Stimulated activated CD4-positive, alpha-beta T cell treated with anti-CD3 and anti-CD28 coated beads, TNF-alpha, amount 100 ng/mL, for 1 hour (primary cell): ENCODE measurements at regions not wholly inside any gene's neighbourhood (a gene's known extent, or its start where the extent isn't known, plus 50 kb on each side); places are given as distances from the start of the nearest gene placed in this dataset.

ENCODE experiments used
- DNase-seq, 3 donors: peaks; one replicate each; pipeline ENCODE4 v3.0.0-alpha.2; 2020; ENCODE audit warnings: low read depth in 3 of 3, low spot score in 1 of 3

DNA sequence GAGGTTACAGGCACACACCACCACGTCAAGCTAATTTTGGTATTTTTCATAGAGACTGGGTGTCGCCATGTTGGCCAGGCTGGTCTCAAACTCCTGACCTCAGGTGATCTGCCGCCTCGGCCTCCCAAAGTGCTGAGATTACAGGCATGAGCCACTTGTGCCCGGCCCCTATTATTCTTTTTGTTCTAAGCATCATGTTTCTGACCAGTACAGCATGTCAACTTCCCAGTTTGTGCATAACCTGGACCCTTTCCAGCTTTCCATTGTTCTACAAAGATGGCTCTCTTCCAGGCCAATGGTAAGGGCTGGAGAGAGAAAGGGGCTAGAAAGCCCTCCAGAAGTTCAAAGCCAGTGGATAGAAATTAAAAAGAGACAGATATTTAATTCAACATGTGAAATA is 91.3 kb upstream of the TNFAIP3 start:
- DNase-seq = no peak

- no peak for DNase-seq
Measured at GRCh38 chr6:137776256-137776655, 90.8 kb upstream of the TNFAIP3 start.

DNA sequence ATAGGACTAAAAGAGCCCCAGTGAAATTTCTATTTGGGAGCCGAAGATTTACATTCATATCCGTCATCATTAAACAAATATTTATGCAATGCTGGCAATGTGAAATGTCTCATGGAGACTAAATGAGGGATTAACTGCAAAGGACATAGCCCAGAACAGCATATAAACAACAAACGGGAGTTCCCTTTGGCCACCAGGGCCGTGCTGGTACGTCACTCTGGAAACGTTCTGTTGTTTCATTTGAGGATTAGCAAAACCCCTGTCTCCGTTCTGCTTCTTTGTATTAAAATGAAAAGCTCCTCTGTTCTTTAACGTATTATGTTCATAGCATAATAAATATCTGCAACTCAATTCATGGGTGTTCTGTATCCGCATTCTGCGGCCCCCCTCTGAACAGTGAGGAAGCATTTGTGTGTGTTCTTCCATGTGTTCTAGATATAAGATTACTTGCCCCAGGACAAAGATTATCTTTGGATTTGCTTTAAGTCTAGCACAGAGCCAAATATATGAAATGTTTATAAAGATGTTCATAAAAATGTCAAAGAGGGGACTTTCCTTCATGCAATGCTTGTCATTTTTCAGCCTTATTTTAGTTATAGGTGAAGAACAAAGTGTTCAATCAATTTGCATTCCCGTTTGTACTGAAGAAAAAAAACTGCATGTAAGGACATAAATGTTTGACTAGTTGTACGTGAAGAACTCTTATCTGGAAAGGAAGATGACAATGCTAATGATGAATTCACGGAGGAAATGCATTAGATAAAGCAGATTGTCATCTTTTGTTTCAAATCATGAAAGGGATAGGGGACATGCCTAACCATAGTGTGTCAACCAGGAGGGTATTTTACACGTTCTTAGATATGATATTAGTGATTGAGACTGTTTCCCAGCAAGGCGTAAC is 90.0 kb upstream of the TNFAIP3 start:
- DNase-seq = no peak

GRCh38 chr6:137777687-137778075 is 89.4 kb upstream of the TNFAIP3 start:
- DNase-seq = no peak

GRCh38 chr6:137779982-137780381 is 87.1 kb upstream of the TNFAIP3 start:
- no peak for DNase-seq

DNA sequence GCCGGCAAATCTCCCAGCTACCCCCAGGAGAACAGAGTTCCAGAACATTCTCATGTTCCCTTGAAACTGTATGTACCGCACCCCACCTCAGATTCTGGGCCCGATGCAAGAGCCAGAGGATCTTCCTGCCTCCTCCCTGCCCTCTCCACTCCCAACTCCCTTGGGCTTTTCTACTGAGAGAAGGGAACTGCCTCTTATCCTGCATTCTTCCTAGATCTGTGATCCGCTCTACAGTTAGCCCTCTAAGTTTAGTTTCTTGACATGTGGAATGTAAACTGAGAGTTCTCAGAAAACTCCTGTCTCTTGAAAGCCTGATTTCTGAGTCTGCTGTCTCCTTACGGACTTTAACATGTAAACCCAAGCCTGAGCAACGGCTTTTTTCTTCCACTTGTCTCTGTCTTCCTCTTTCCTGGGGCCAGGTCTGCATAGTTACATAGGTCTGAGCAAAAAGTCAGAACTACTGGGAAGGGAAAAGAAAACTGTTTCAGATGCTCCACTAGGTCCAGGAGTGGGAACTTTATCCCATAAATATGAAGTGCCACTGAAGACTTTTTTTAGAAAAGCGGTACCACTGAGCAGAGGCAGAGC is 86.5 kb upstream of the TNFAIP3 start:
- no peak for DNase-seq

- no peak for DNase-seq
Measured at GRCh38 chr6:137781639-137782038, 85.4 kb upstream of the TNFAIP3 start.

- DNase-seq = no peak
Measured at GRCh38 chr6:137782166-137783039, 84.7 kb upstream of the TNFAIP3 start.

DNA sequence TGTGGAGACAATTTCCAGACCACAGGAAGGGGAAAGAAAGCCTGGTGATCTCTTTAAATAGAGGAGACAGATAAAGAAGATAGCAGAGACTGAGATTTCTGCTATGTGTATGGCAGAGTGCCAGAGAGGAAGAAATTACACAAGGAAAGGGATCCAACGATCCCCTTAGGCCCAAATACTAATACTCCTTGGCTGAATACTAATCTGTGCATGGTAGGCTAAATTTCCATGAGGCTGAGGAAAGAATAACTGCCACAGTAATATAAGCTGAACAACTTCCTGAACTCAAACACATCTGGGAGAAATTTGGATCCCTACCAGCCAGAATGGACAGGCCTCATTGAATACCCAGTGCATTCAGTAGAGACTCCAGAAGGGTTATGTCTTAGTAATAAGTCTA is 83.3 kb upstream of the TNFAIP3 start:
- DNase-seq = no peak

GRCh38 chr6:137784583-137784982 is 82.5 kb upstream of the TNFAIP3 start:
- DNase-seq = no peak

DNA sequence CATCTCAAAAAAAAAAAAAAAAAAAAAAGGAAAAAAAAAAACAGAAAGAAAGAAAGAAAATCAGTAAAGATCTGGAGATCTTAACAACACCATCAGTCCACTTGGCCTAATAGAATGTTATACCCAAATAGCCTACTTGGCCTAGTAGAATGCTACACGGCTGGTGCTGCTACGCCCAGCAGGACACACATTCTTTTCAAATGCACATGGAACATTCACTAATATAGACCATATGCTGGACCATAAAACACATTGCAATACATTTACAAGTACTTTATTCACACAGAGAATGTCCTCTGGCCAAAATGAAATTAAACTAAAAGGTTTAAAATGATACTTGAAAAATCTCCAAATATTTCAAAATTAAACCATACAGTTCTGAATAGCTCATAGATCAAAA is 80.0 kb upstream of the TNFAIP3 start:
- no peak for DNase-seq

GRCh38 chr6:137788248-137788647 is 78.8 kb upstream of the TNFAIP3 start:
- no peak for DNase-seq

DNA sequence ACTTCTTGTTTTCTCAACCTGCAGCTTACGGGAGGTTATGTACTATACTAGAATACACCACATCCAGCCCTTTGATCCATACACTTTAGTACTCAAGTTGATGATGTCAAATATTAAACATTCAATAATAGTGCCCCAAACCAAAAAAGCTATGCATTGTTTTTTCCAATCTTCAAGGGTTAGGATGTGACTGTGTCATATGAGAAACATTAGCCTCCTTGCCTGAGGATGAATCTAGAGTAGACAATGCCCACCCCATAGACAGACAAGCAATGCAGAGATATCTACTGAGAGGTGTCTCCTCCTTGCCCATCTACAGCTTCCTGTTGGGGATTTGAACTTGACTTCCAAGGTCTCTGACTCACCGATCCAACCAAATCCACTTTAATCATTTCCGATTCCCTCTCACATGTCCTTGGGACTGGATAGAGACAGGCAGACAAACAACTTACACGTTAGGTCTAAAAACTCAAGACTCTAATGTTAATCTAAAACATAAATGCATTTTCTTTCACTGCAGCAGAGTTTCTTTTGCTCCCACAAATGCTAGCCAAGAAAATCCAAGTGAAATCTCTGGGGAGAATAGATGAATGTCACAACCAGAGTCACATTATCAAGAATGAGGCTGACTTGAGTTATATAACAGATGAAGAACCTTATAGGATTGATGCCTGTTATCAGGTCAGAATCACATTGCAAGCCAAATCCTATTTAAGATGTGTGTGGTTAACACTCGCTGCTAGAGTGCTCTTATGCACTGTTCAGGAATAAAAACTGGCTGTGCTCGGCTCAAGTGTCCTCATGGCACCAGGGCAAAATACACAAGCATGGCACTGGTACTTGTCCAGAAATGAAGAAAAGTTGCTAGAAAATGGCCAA is 75.5 kb upstream of the TNFAIP3 start:
- no peak for DNase-seq

DNA sequence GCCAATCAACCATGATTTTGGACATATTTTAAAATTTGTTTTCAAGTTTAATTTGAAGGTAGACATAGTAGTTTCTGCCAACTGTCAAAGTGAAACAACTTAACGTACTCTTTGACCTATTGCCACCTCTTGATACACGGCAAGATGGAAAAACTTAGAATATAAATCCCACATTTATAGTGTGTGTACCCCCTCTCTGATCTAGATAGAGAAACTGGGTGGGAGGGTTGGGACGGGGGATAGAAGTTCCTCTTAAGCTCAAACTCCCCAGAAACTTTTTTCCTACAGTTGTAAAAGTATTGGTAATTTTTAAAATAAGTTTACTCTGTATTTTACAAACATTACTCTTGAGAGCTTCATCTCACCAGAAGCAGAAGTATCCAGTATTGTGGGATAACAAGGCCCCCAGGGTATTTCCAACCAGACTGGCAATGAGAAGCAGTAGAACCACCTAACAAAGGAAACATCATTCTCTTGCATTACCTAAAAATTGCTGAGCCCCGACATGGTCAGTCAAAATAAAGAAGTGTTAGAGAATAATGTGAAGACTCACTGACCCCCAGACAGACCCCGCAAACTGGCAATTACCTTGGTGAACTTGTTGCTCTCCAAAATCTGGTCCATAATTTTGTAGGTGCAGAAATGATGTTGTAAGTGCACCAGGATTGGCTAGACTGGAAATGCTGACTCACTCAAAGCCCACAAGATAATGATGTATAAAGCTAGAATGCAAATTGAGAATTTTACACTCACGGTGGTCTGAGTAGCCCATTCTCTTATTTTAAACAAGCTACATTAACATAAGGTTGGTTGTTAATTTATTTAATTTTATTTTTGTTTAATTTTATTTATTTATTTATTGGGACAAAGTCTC is 74.7 kb upstream of the TNFAIP3 start:
- no peak for DNase-seq

DNA sequence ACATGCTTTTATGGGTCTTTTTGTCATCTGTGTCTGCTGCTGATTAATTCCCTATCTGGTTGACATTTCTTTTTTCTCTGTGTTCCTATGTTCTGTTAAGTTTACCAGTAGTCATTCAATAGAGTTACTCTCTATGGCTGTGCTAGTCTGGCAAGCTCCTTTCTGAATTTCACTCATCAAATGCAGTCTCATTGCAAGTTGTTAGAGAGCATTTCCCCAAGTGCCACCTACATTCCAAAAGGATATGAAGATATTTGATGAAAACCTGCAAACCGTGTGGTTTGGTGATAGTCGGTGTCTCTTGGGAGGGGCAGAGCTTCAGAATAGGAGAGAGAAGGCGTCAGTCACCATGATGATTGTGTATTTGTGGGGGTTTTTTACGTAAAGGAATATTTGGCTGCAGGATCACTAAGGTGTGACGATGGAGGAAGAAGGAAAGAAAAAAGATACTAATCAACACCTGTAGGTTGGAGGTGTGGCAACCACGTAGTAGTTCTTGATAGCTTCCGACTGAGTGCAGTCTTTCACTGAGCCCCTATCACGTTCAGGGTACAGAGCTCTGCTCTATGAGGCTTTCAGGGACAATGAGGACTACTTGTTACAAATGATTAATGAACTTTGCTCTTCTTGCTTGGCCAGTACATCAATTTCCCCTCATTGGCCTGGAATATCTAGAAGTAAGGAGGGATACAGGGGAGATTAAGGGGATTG is 73.1 kb upstream of the TNFAIP3 start:
- DNase-seq = no peak

GRCh38 chr6:137794516-137795201 is 72.4 kb upstream of the TNFAIP3 start:
- DNase-seq = no peak

DNA sequence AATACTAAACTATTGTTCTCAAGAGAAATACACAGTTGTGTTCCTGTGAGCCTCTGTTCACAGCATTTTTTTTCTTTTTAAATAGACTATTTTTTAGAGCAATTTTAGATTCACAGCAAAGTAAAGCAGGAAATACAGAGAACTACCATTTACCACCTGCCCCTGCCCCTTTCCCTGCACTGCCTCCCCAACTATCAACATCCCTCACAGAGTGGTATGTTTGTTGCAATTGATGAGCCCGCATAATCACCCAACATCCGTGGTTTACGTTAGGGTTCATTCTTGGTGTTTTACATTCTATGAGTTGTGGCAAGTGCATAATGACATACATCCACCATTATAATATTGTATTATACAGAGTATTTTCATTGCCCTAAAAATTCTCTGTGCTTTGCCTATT is 71.6 kb upstream of the TNFAIP3 start:
- DNase-seq = no peak

GRCh38 chr6:137798261-137798660 is 68.8 kb upstream of the TNFAIP3 start:
- no peak for DNase-seq

- no peak for DNase-seq
Measured at GRCh38 chr6:137798846-137799245, 68.2 kb upstream of the TNFAIP3 start.
